Thyroid gland (tissue), 4 donors: ENCODE measurements at regions not wholly inside any gene's neighbourhood (a gene's known extent, or its start where the extent isn't known, plus 50 kb on each side); places are given as distances from the start of the nearest gene placed in this dataset.

Experiments used
- DNase-seq, 2 donors: peaks; one replicate each; pipeline ENCODE4 v3.0.0-alpha.2; 2019
- H3K27ac ChIP-seq, 3 donors: fragments of 200-600 bp; sonication (generic); 1 replicate in 2 of 3; 2 replicates in 1 of 3; pipeline ENCODE4 v1.5.1; 2016 to 2019; ENCODE audit warnings: mild to moderate bottlenecking in 1 of 3, moderate library complexity in 1 of 3
- H3K27me3 ChIP-seq: fragments of 200-600 bp; sonication (generic); one replicate; pipeline ENCODE4 v1.5.1; 2019
- H3K36me3 ChIP-seq, 2 donors: fragments of 200-600 bp; sonication (generic); one replicate each; pipeline ENCODE4 v1.5.1; 2016 to 2019
- H3K4me1 ChIP-seq, 2 donors: fragments of 200-600 bp; sonication (generic); one replicate each; pipeline ENCODE4 v1.5.1; 2017 to 2019
- H3K4me3 ChIP-seq, 3 donors: fragments of 200-600 bp; sonication (generic); replicated peaks in 1 of 3; 1 replicate in 2 of 3; 2 replicates in 1 of 3; pipeline ENCODE4 v1.5.1; 2016; ENCODE audit warnings: mild to moderate bottlenecking in 1 of 3
- H3K9me3 ChIP-seq: fragments of 200-600 bp; sonication (generic); one replicate; pipeline ENCODE4 v1.5.1; 2017
- POLR2A ChIP-seq, 2 donors: fragments of 450-650 bp; IDR thresholded peaks; one replicate each; pipeline ENCODE4 v1.6.1; 2017; ENCODE audit warnings: antibody characterized with exemption in 2 of 2, mild to moderate bottlenecking in 2 of 2, moderate library complexity in 1 of 2
- WGBS, 2 donors: methylation state at CpG; one replicate each; pipeline ENCODE4 v1.1.5; 2017; 5-methylcytosine and 5-hydroxymethylcytosine counted together
- intact Hi-C: fragments of 100-400 bp; cut with DNase I; formaldehyde crosslinking; loops from one replicate; pipeline ENCODE4 v1.15.1; 2023
- TF ChIP-seq, protein P1 (sequence below), 6 experiments: fragments of 200-600 bp in 3 of 6; fragments of 450-650 bp in 3 of 6; sonication (generic) in 3 of 6; IDR thresholded peaks; one replicate each; pipeline ENCODE4 v1.5.1; 2016 to 2019; ENCODE audit warnings: antibody characterized with exemption in 6 of 6, mild to moderate bottlenecking in 2 of 6, inconsistent platforms in 1 of 6, moderate library complexity in 1 of 6

DNA sequence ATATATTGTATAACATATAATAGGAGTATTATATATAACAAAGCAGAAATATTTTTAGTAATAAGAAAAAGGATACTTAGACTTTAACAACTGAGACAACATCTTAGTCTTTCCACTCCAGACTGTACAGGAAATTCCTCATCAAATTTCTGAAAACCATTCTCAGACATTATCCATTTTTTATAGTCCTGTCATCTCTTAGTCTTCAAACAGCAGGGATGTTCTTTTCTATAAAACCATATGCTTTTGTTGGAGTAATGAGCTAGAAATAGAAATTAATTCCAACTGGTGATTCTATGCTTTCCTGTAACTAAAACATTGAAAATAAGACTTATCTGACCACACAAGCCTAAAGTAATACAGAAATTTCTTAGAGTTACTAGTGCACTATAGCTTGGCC, 82.2 kb upstream of the CSNK1A1L start:
- Histone ChIP-seq H3K9me3 (no peaks in the 10 kb centered on the region), H3K27me3 (no peaks in the 10 kb centered on the region), H3K27ac (no peak overlapping the region), H3K4me3 (no peak overlapping the region), H3K36me3 (no peaks in the 10 kb centered on the region), H3K4me1 (no peaks in the 10 kb centered on the region)
- no peak for DNase-seq
- TF ChIP-seq POLR2A (IDR thresholded peaks at IDR 0.05), result no peak
- TF ChIP-seq, protein P1, sequence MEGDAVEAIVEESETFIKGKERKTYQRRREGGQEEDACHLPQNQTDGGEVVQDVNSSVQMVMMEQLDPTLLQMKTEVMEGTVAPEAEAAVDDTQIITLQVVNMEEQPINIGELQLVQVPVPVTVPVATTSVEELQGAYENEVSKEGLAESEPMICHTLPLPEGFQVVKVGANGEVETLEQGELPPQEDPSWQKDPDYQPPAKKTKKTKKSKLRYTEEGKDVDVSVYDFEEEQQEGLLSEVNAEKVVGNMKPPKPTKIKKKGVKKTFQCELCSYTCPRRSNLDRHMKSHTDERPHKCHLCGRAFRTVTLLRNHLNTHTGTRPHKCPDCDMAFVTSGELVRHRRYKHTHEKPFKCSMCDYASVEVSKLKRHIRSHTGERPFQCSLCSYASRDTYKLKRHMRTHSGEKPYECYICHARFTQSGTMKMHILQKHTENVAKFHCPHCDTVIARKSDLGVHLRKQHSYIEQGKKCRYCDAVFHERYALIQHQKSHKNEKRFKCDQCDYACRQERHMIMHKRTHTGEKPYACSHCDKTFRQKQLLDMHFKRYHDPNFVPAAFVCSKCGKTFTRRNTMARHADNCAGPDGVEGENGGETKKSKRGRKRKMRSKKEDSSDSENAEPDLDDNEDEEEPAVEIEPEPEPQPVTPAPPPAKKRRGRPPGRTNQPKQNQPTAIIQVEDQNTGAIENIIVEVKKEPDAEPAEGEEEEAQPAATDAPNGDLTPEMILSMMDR (IDR thresholded peaks at IDR 0.05), result no peak
- intact Hi-C loops, result no loop called here

- TF ChIP-seq POLR2A (IDR thresholded peaks at IDR 0.05), result no peak
- TF ChIP-seq, protein P1 (IDR thresholded peaks at IDR 0.05), result no peak
- H3K4me3 ChIP-seq, result no peak overlapping the region
- no peak overlapping the region for H3K27ac ChIP-seq
- no peaks in the 10 kb centered on the region for H3K36me3 ChIP-seq
- intact Hi-C loops, result no loop called here
- WGBS, 2 donors, result 94 to 95% methylated on average over 2 of the region's 2 CpGs
- DNase-seq, result no peak
- no peaks in the 10 kb centered on the region for H3K9me3 ChIP-seq
- H3K4me1 ChIP-seq, result no peaks in the 10 kb centered on the region
- H3K27me3 ChIP-seq, result no peaks in the 10 kb centered on the region
Measured at GRCh38 chr13:37187105-37187504, 81.6 kb upstream of the CSNK1A1L start.

DNA sequence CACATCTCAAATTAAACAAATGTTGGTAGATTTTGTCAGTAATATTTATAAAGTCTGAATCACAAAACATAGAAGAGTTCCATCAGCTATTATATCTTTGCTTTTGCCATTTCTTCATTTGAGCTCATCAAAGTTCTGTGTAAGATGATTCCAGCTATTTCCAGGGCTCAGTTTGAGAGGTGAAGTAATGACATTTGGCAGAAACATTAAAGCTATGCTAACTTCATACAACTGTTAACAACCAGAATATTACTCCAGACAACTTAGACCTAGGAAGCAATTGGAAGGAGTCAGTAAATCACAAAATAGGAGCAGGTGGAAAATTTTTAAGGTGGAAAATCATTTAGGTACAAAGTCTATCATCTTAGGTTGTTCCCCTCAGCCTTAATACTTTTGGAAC, 76.2 kb upstream of the CSNK1A1L start:
- TF ChIP-seq, protein P1 (IDR thresholded peaks at IDR 0.05), result no peak
- no peak for TF ChIP-seq POLR2A (IDR thresholded peaks at IDR 0.05)
- Histone ChIP-seq H3K4me1 (peaks cover 0 to under 1% of the 10 kb centered on the region in 2 donors), H3K9me3 (no peaks in the 10 kb centered on the region), H3K4me3 (no peak overlapping the region), H3K27ac (no peak overlapping the region), H3K27me3 (no peaks in the 10 kb centered on the region), H3K36me3 (no peaks in the 10 kb centered on the region)
- intact Hi-C loops, result no loop called here
- no peak for DNase-seq

GRCh38 chr13:37179645-37180044, 74.2 kb upstream of the CSNK1A1L start:
- TF ChIP-seq POLR2A (IDR thresholded peaks at IDR 0.05), result no peak
- TF ChIP-seq, protein P1 (IDR thresholded peaks at IDR 0.05), result no peak
- no peak overlapping the region for H3K27ac ChIP-seq
- H3K27me3 ChIP-seq, result no peaks in the 10 kb centered on the region
- WGBS, 2 donors, result 89 to 93% methylated on average over 4 of the region's 4 CpGs
- intact Hi-C loops, result no loop called here
- H3K4me3 ChIP-seq, result no peak overlapping the region
- no peak for DNase-seq
- no peaks in the 10 kb centered on the region for H3K36me3 ChIP-seq
- H3K9me3 ChIP-seq, result no peaks in the 10 kb centered on the region
- H3K4me1 ChIP-seq, result peaks cover 0 to 6% of the 10 kb centered on the region in 2 donors

DNA sequence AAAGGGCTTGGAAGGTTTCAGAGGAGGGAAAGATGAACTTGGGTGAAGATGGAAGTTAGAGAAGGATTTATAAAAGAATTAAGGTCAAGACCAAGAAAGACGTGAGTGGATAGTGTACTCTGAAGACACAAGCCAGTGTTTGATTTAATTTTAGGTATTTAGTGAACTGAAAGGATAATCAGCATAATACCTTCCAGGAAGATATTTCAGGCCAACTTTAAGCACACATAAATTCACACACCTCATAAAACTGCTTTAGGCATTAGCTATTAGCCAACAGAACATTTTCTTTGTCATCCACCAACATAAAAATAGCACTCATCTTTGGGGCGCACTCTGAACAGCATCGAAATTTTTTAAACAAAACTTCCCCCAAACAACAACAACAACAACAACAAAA, 71.7 kb upstream of the CSNK1A1L start:
- DNase-seq, result no peak
- peaks cover 0 to 6% of the 10 kb centered on the region in 2 donors for H3K4me1 ChIP-seq
- no peaks in the 10 kb centered on the region for H3K27me3 ChIP-seq
- no peaks in the 10 kb centered on the region for H3K9me3 ChIP-seq
- H3K4me3 ChIP-seq, result no peak overlapping the region
- intact Hi-C loops, result no loop called here
- H3K27ac ChIP-seq, result no peak overlapping the region
- no peaks in the 10 kb centered on the region for H3K36me3 ChIP-seq
- TF ChIP-seq POLR2A (IDR thresholded peaks at IDR 0.05), result no peak
- TF ChIP-seq, protein P1 (IDR thresholded peaks at IDR 0.05), result no peak
- 93 to 95% methylated on average over 3 of the region's 3 CpGs for WGBS, 2 donors
